GM12892 (cell line): ENCODE measurements at regions not wholly inside any gene's neighbourhood (a gene's known extent, or its start where the extent isn't known, plus 50 kb on each side); places are given as distances from the start of the nearest gene placed in this dataset.

Experiments
- POLR2A ChIP-seq: IDR thresholded peaks from 2 replicates; pipeline ENCODE4 v1.6.1; 2011; ENCODE audit warnings: low read depth, low read length, control low read depth
- POLR2AphosphoS5 ChIP-seq: IDR thresholded peaks from 2 replicates; pipeline ENCODE4 v1.6.1; 2011; ENCODE audit warnings: low read depth, low read length, control low read depth

GRCh38 chr12:62003226-62003625, 257.0 kb upstream of the USP15 start:
- TF ChIP-seq POLR2A (no peak), POLR2AphosphoS5 (no peak)
